ENCODE measurements at regions not wholly inside any gene's neighbourhood (a gene's known extent, or its start where the extent isn't known, plus 50 kb on each side); places are given as distances from the start of the nearest gene placed in this dataset.

GRCh38 chr2:195388028-195388427, 269.0 kb upstream of the SLC39A10 start:
- ChIA-PET POLR2A (no interaction called here), CTCF (no interaction called here), RAD21 (ENCODE audit: low non-redundant PET in 1 of 2, low total read pairs in 2 of 2, uncharacterized antibody in 2 of 2, unreplicated experiment in 2 of 2) (no interaction called here)
- intact Hi-C loops (cut with micrococcal nuclease), result no loop called here
- DNase-seq (ENCODE audit: low read depth, low spot score), result no peak
- Histone ChIP-seq H3K9ac (ENCODE audit: low read length) (no peak overlapping the region), H4K20me1 (ENCODE audit: insufficient read depth) (no peaks in the 10 kb centered on the region), H3K9me3 (ENCODE audit: control insufficient read depth in 1 of 2, insufficient read depth in 1 of 2, low read depth in 1 of 2, low read length in 2 of 2) (no peaks in the 10 kb centered on the region), H3K9me2 (ENCODE audit: insufficient read depth) (no peaks in the 10 kb centered on the region), H3K27me3 (ENCODE audit: insufficient read depth, low read length) (no peaks in the 10 kb centered on the region), H3K36me3 (ENCODE audit: control insufficient read depth in 1 of 2, insufficient read depth in 2 of 2, low read length in 2 of 2) (no peaks in the 10 kb centered on the region), H3K4me2 (ENCODE audit: low read length) (no peak overlapping the region), H3K4me3 (replicated peaks in 1 of 2; ENCODE audit: low read depth in 1 of 2, low read length in 2 of 2) (no peak overlapping the region), H3K79me2 (ENCODE audit: insufficient read depth, low read length) (no peaks in the 10 kb centered on the region), H3K27ac (ENCODE audit: low read depth, low read length) (no peak overlapping the region), H2AFZ (ENCODE audit: low read depth, low read length, poor library complexity, severe bottlenecking) (no peak overlapping the region), H3K4me1 (ENCODE audit: control insufficient read depth in 1 of 2, insufficient read depth in 2 of 2, low read length in 2 of 2) (no peaks in the 10 kb centered on the region)
- TF ChIP-seq JUND (IDR thresholded peaks at IDR 0.05) (no peak), SRF (IDR thresholded peaks at IDR 0.05; ENCODE audit: low read depth) (no peak), EZH2phosphoT487 (IDR thresholded peaks at IDR 0.05; ENCODE audit: borderline replicate concordance) (no peak), MAX (IDR thresholded peaks at IDR 0.05) (no peak)
- ATAC-seq, result no peak
- no TSS peak for BruUV-seq (replicated peaks)

- CTCF ChIA-PET, result no interaction called here
- Histone ChIP-seq H3K4me1 (ENCODE audit: control insufficient read depth in 1 of 2, insufficient read depth in 2 of 2, low read length in 2 of 2) (no peaks in the 10 kb centered on the region), H3K27me3 (ENCODE audit: insufficient read depth, low read length) (no peaks in the 10 kb centered on the region), H3K27ac (ENCODE audit: low read depth, low read length) (no peak overlapping the region), H4K20me1 (ENCODE audit: insufficient read depth) (no peaks in the 10 kb centered on the region), H3K4me3 (replicated peaks in 1 of 2; ENCODE audit: low read depth in 1 of 2, low read length in 2 of 2) (no peak overlapping the region), H2AFZ (ENCODE audit: low read depth, low read length, poor library complexity, severe bottlenecking) (no peak overlapping the region), H3K79me2 (ENCODE audit: insufficient read depth, low read length) (no peaks in the 10 kb centered on the region), H3K36me3 (ENCODE audit: control insufficient read depth in 1 of 2, insufficient read depth in 2 of 2, low read length in 2 of 2) (no peaks in the 10 kb centered on the region), H3K9ac (ENCODE audit: low read length) (no peak overlapping the region), H3K4me2 (ENCODE audit: low read length) (no peak overlapping the region), H3K9me3 (ENCODE audit: control insufficient read depth in 1 of 2, insufficient read depth in 1 of 2, low read depth in 1 of 2, low read length in 2 of 2) (no peaks in the 10 kb centered on the region), H3K9me2 (ENCODE audit: insufficient read depth) (no peaks in the 10 kb centered on the region)
- intact Hi-C loops (cut with micrococcal nuclease), result no loop called here
- ATAC-seq (no peak), DNase-seq (ENCODE audit: low read depth, low spot score) (no peak)
- POLR2A ChIA-PET, result no interaction called here
- BruUV-seq (replicated peaks), result no TSS peak
- RAD21 ChIA-PET (ENCODE audit: low non-redundant PET in 1 of 2, low total read pairs in 2 of 2, uncharacterized antibody in 2 of 2, unreplicated experiment in 2 of 2), result no interaction called here
- TF ChIP-seq TCF7L2 (IDR thresholded peaks at IDR 0.05; ENCODE audit: borderline replicate concordance, extremely low read depth, insufficient read depth, insufficient read length), result no peak
- TF ChIP-seq EZH2phosphoT487 (IDR thresholded peaks at IDR 0.05; ENCODE audit: borderline replicate concordance), result no peak
- TF ChIP-seq YY1 (IDR thresholded peaks at IDR 0.05; ENCODE audit: extremely low read depth, insufficient replicate concordance, low read depth, low read length), result no peak
- no peak for TF ChIP-seq CBX3 (IDR thresholded peaks at IDR 0.05; ENCODE audit: low read depth)
- no peak for TF ChIP-seq ELF1 (IDR thresholded peaks at IDR 0.05; ENCODE audit: borderline replicate concordance, low read depth)
- TF ChIP-seq FOSL1 (IDR thresholded peaks at IDR 0.05; ENCODE audit: low read depth), result no peak
- no peak for TF ChIP-seq EGR1 (IDR thresholded peaks at IDR 0.05; ENCODE audit: low read depth)
- no peak for TF ChIP-seq SRF (IDR thresholded peaks at IDR 0.05; ENCODE audit: low read depth)
- TF ChIP-seq REST (IDR thresholded peaks at IDR 0.05; ENCODE audit: low read depth), result no peak
- no peak for TF ChIP-seq ATF3 (IDR thresholded peaks at IDR 0.05)
- no peak for TF ChIP-seq SIN3A (IDR thresholded peaks at IDR 0.05; ENCODE audit: low read depth)
- TF ChIP-seq POLR2A (IDR thresholded peaks at IDR 0.05; ENCODE audit: borderline replicate concordance, extremely low read depth, insufficient read depth, insufficient read length), result no peak
- TF ChIP-seq MAX (IDR thresholded peaks at IDR 0.05), result no peak
- TF ChIP-seq ZBTB33 (IDR thresholded peaks at IDR 0.05; ENCODE audit: extremely low read depth, insufficient replicate concordance, low read length), result no peak
- no peak for TF ChIP-seq RAD21 (IDR thresholded peaks at IDR 0.05; ENCODE audit: low read depth)
Measured at GRCh38 chr2:195382186-195382585, 274.8 kb upstream of the SLC39A10 start.

Measured in HCT116 (cell line).